ENCODE measurements at regions not wholly inside any gene's neighbourhood (a gene's known extent, or its start where the extent isn't known, plus 50 kb on each side); places are given as distances from the start of the nearest gene placed in this dataset.

DNA sequence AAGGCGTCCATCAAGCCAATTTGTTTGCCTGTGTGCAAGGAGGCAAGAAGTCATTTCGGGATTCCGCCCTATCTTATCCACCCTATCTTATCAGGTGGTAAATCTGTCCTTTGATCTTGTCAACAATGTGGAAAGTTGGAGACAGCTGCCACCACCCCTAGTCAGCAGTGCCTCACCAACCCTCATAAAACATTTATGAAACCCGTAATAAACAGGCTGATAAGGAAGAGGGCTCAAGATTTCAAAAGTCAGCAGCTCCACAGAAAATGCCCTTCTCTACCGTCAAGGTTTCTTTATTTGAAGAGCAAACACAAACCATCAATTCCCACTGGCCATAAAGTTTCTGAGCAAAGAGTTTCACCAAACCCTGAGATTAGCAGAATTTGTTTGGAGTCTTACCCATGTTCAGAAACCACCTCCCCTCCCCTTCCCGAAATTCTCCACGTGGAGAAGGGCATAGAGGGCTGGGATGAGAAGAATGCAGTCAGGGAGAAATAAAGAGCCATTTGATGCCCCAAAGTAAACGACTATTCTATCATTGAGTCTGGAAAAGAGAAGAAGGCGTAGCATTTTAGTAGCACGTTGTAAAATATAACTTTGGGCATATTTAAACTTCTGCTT lies 196.0 kb upstream of the GPR12 start:
- H3K36me3 ChIP-seq (ENCODE audit: control insufficient read depth, insufficient read depth, low read length), result no peaks in the 10 kb centered on the region
- H3K4me3 ChIP-seq (ENCODE audit: low read depth, low read length), result no peak overlapping the region
- DNase-seq (ENCODE audit: low read depth in 4 of 6, low spot score in 6 of 6), result no peak
- no CpG with 5 or more reads among the region's 10 CpGs for WGBS (ENCODE audit: insufficient coverage)
- no peaks in the 10 kb centered on the region for H3K9me3 ChIP-seq (ENCODE audit: control insufficient read depth, insufficient read depth, low read length)
- H3K4me1 ChIP-seq (ENCODE audit: control insufficient read depth, insufficient read depth, low read length), result no peaks in the 10 kb centered on the region
- H3K27ac ChIP-seq (ENCODE audit: low read depth, low read length), result no peak overlapping the region
- no peaks in the 10 kb centered on the region for H3K27me3 ChIP-seq (ENCODE audit: control insufficient read depth, insufficient read depth, low read length)

DNA sequence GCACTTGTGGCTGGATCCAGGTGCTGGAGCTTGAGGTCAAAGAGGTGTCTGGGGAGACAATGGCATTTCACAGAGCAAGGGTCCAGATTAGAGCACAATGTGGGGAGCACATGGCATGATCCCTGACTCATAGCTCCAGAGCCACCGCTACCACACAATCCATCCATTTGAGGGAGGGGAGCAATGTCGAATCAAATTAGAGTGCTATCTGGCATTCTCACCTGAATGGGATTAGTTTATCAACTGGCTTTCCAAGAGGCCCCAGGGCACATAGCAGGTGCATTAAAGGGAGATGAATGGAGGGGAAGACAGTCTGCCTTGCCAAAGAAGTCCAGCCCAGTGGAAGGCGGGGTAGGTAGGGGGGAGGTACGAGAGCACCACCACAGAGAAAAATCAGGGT lies 194.4 kb upstream of the GPR12 start:
- no peak for DNase-seq (ENCODE audit: low read depth in 4 of 6, low spot score in 6 of 6)
- Histone ChIP-seq H3K27me3 (ENCODE audit: control insufficient read depth, insufficient read depth, low read length) (no peaks in the 10 kb centered on the region), H3K9me3 (ENCODE audit: control insufficient read depth, insufficient read depth, low read length) (no peaks in the 10 kb centered on the region), H3K27ac (ENCODE audit: low read depth, low read length) (no peak overlapping the region), H3K4me1 (ENCODE audit: control insufficient read depth, insufficient read depth, low read length) (peaks cover 3% of the 10 kb centered on the region), H3K36me3 (ENCODE audit: control insufficient read depth, insufficient read depth, low read length) (no peaks in the 10 kb centered on the region), H3K4me3 (ENCODE audit: low read depth, low read length) (no peak overlapping the region)
- WGBS (ENCODE audit: insufficient coverage), result 91% methylated on average over 4 of the region's 4 CpGs

GRCh38 chr13:26953291-26953690 lies 192.7 kb upstream of the GPR12 start:
- Histone ChIP-seq H3K4me1 (ENCODE audit: control insufficient read depth, insufficient read depth, low read length) (peaks cover 3% of the 10 kb centered on the region), H3K27me3 (ENCODE audit: control insufficient read depth, insufficient read depth, low read length) (no peaks in the 10 kb centered on the region), H3K36me3 (ENCODE audit: control insufficient read depth, insufficient read depth, low read length) (no peaks in the 10 kb centered on the region), H3K27ac (ENCODE audit: low read depth, low read length) (no peak overlapping the region), H3K4me3 (ENCODE audit: low read depth, low read length) (no peak overlapping the region), H3K9me3 (ENCODE audit: control insufficient read depth, insufficient read depth, low read length) (no peaks in the 10 kb centered on the region)
- no CpG with 5 or more reads among the region's 5 CpGs for WGBS (ENCODE audit: insufficient coverage)
- DNase-seq (ENCODE audit: low read depth in 4 of 6, low spot score in 6 of 6), result peak in 1 of 6 donors; percentile 19

- Histone ChIP-seq H3K4me1 (ENCODE audit: control insufficient read depth, insufficient read depth, low read length) (peaks cover 3% of the 10 kb centered on the region), H3K27me3 (ENCODE audit: control insufficient read depth, insufficient read depth, low read length) (no peaks in the 10 kb centered on the region), H3K36me3 (ENCODE audit: control insufficient read depth, insufficient read depth, low read length) (no peaks in the 10 kb centered on the region), H3K9me3 (ENCODE audit: control insufficient read depth, insufficient read depth, low read length) (no peaks in the 10 kb centered on the region), H3K4me3 (ENCODE audit: low read depth, low read length) (no peak overlapping the region), H3K27ac (ENCODE audit: low read depth, low read length) (no peak overlapping the region)
- no peak for DNase-seq (ENCODE audit: low read depth in 4 of 6, low spot score in 6 of 6)
- 92% methylated on average over 12 of the region's 12 CpGs for WGBS (ENCODE audit: insufficient coverage)
Observed at GRCh38 chr13:26952551-26953143, 192.1 kb upstream of the GPR12 start.

GRCh38 chr13:26951581-26952177 lies 191.1 kb upstream of the GPR12 start:
- no peaks in the 10 kb centered on the region for H3K27me3 ChIP-seq (ENCODE audit: control insufficient read depth, insufficient read depth, low read length)
- 96% methylated on average over 7 of the region's 12 CpGs for WGBS (ENCODE audit: insufficient coverage)
- H3K4me1 ChIP-seq (ENCODE audit: control insufficient read depth, insufficient read depth, low read length), result peaks cover 3% of the 10 kb centered on the region
- no peaks in the 10 kb centered on the region for H3K36me3 ChIP-seq (ENCODE audit: control insufficient read depth, insufficient read depth, low read length)
- no peaks in the 10 kb centered on the region for H3K9me3 ChIP-seq (ENCODE audit: control insufficient read depth, insufficient read depth, low read length)
- H3K4me3 ChIP-seq (ENCODE audit: low read depth, low read length), result no peak overlapping the region
- DNase-seq (ENCODE audit: low read depth in 4 of 6, low spot score in 6 of 6), result no peak
- H3K27ac ChIP-seq (ENCODE audit: low read depth, low read length), result no peak overlapping the region

- Histone ChIP-seq H3K36me3 (ENCODE audit: control insufficient read depth, insufficient read depth, low read length) (no peaks in the 10 kb centered on the region), H3K27ac (ENCODE audit: low read depth, low read length) (no peak overlapping the region), H3K4me1 (ENCODE audit: control insufficient read depth, insufficient read depth, low read length) (peaks cover 3% of the 10 kb centered on the region), H3K27me3 (ENCODE audit: control insufficient read depth, insufficient read depth, low read length) (no peaks in the 10 kb centered on the region), H3K9me3 (ENCODE audit: control insufficient read depth, insufficient read depth, low read length) (no peaks in the 10 kb centered on the region), H3K4me3 (ENCODE audit: low read depth, low read length) (no peak overlapping the region)
- DNase-seq (ENCODE audit: low read depth in 4 of 6, low spot score in 6 of 6), result no peak
- WGBS (ENCODE audit: insufficient coverage), result 96% methylated on average over 15 of the region's 17 CpGs
Observed at GRCh38 chr13:26950968-26951367, 190.4 kb upstream of the GPR12 start.

DNA sequence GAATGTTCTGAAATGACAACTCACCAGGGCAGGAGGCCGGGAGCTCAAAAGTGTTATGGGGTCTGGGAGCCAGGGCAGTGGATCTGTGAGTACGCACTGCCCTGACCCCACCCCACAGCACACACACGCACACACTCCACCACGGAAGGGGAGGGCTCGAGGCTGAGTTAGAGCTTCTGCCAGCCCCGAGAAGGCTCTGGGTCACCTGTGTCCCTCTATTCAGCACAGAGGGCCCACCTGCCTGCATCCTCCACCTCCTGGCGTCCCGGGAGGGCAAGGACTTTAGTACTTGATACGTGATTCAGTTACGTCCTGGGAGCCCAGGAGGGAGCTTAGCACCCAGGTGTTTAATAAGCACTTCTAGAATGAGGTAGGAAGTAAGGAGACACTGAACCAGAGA lies 190.0 kb upstream of the GPR12 start:
- Histone ChIP-seq H3K4me1 (ENCODE audit: control insufficient read depth, insufficient read depth, low read length) (peaks cover 3% of the 10 kb centered on the region), H3K27ac (ENCODE audit: low read depth, low read length) (no peak overlapping the region), H3K36me3 (ENCODE audit: control insufficient read depth, insufficient read depth, low read length) (no peaks in the 10 kb centered on the region), H3K27me3 (ENCODE audit: control insufficient read depth, insufficient read depth, low read length) (no peaks in the 10 kb centered on the region), H3K9me3 (ENCODE audit: control insufficient read depth, insufficient read depth, low read length) (no peaks in the 10 kb centered on the region), H3K4me3 (ENCODE audit: low read depth, low read length) (no peak overlapping the region)
- WGBS (ENCODE audit: insufficient coverage), result 94% methylated on average over 2 of the region's 10 CpGs
- DNase-seq (ENCODE audit: low read depth in 4 of 6, low spot score in 6 of 6), result no peak

GRCh38 chr13:26949701-26950502 lies 189.3 kb upstream of the GPR12 start:
- 51% methylated on average over 5 of the region's 14 CpGs for WGBS (ENCODE audit: insufficient coverage)

GRCh38 chr13:26948353-26948752 lies 187.8 kb upstream of the GPR12 start:
- Histone ChIP-seq H3K4me1 (ENCODE audit: control insufficient read depth, insufficient read depth, low read length) (peaks cover 3% of the 10 kb centered on the region), H3K27ac (ENCODE audit: low read depth, low read length) (no peak overlapping the region), H3K27me3 (ENCODE audit: control insufficient read depth, insufficient read depth, low read length) (no peaks in the 10 kb centered on the region), H3K9me3 (ENCODE audit: control insufficient read depth, insufficient read depth, low read length) (no peaks in the 10 kb centered on the region), H3K36me3 (ENCODE audit: control insufficient read depth, insufficient read depth, low read length) (no peaks in the 10 kb centered on the region), H3K4me3 (ENCODE audit: low read depth, low read length) (no peak overlapping the region)
- no peak for DNase-seq (ENCODE audit: low read depth in 4 of 6, low spot score in 6 of 6)
- 100% methylated on average over 3 of the region's 4 CpGs for WGBS (ENCODE audit: insufficient coverage)

More at GRCh38 chr13:26949701-26950502, 189.3 kb upstream of the GPR12 start:
- Histone ChIP-seq H3K27me3 (ENCODE audit: control insufficient read depth, insufficient read depth, low read length) (no peaks in the 10 kb centered on the region), H3K4me3 (ENCODE audit: low read depth, low read length) (no peak overlapping the region), H3K27ac (ENCODE audit: low read depth, low read length) (no peak overlapping the region), H3K9me3 (ENCODE audit: control insufficient read depth, insufficient read depth, low read length) (no peaks in the 10 kb centered on the region), H3K4me1 (ENCODE audit: control insufficient read depth, insufficient read depth, low read length) (peaks cover 3% of the 10 kb centered on the region), H3K36me3 (ENCODE audit: control insufficient read depth, insufficient read depth, low read length) (no peaks in the 10 kb centered on the region)
- peak in 1 of 6 donors; percentile 67 for DNase-seq (ENCODE audit: low read depth in 4 of 6, low spot score in 6 of 6)

Data from spinal cord (tissue), 9 donors.